Vagina (tissue), 2 donors: ENCODE measurements at regions not wholly inside any gene's neighbourhood (a gene's known extent, or its start where the extent isn't known, plus 50 kb on each side); places are given as distances from the start of the nearest gene placed in this dataset.

Source experiments
- POLR2A ChIP-seq, 2 donors: fragments of 450-650 bp; IDR thresholded peaks; one replicate each; pipeline ENCODE4 v1.6.1; 2017; ENCODE audit warnings: antibody characterized with exemption in 2 of 2, mild to moderate bottlenecking in 2 of 2, moderate library complexity in 2 of 2
- POLR2AphosphoS5 ChIP-seq, 2 donors: sonication (generic); formaldehyde crosslinking; IDR thresholded peaks; one replicate each; pipeline ENCODE4 v1.9.0; 2017; ENCODE audit warnings: antibody characterized with exemption in 2 of 2, mild to moderate bottlenecking in 2 of 2, low read depth in 1 of 2; ENCODE audit not compliant: insufficient read depth in 1 of 2
- TF ChIP-seq, protein P1 (sequence below), 3 experiments: fragments of 450-650 bp in 2 of 3; fragments of 200-600 bp in 1 of 3; sonication (generic) in 1 of 3; IDR thresholded peaks; one replicate each; pipeline ENCODE4 v1.5.1; 2017 to 2019; ENCODE audit warnings: antibody characterized with exemption in 3 of 3, mild to moderate bottlenecking in 2 of 3, moderate library complexity in 2 of 3

DNA sequence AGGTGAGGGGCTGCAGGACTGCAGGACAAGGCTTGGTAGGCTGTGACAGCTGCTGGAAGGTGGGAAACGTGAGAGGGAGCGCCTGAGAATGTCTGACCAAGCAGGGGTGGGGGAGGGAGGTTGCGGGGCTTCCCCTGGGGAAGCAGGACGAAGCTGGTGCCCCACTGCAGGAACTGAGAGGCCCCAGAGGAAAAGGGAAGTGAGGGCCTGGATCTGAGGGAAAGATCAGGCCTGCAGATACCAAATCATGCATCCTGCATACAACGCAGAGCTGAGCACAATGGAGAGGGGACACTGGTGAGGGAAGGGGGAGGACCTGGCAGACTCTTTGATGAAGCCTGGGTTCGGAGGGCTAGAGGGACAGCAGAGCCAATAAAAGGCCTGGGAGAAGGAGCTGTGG, 65.7 kb upstream of the BACE2 start:
- TF ChIP-seq, protein P1, sequence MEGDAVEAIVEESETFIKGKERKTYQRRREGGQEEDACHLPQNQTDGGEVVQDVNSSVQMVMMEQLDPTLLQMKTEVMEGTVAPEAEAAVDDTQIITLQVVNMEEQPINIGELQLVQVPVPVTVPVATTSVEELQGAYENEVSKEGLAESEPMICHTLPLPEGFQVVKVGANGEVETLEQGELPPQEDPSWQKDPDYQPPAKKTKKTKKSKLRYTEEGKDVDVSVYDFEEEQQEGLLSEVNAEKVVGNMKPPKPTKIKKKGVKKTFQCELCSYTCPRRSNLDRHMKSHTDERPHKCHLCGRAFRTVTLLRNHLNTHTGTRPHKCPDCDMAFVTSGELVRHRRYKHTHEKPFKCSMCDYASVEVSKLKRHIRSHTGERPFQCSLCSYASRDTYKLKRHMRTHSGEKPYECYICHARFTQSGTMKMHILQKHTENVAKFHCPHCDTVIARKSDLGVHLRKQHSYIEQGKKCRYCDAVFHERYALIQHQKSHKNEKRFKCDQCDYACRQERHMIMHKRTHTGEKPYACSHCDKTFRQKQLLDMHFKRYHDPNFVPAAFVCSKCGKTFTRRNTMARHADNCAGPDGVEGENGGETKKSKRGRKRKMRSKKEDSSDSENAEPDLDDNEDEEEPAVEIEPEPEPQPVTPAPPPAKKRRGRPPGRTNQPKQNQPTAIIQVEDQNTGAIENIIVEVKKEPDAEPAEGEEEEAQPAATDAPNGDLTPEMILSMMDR (IDR thresholded peaks at IDR 0.05): no peak
- TF ChIP-seq POLR2A (IDR thresholded peaks at IDR 0.05) (no peak), POLR2AphosphoS5 (IDR thresholded peaks at IDR 0.05; ENCODE audit: insufficient read depth in 1 of 2, low read depth in 1 of 2) (no peak)
